PC-9 (cell line): ENCODE measurements at regions not wholly inside any gene's neighbourhood (a gene's known extent, or its start where the extent isn't known, plus 50 kb on each side); places are given as distances from the start of the nearest gene placed in this dataset.

Experiments used
- EZH2 ChIP-seq: fragments of 200-600 bp; sonication (generic); IDR thresholded peaks from 2 replicates; pipeline ENCODE4 v1.8.0; 2017; ENCODE audit warnings: antibody characterized with exemption, low read depth
- TF ChIP-seq, protein P1 (sequence below): fragments of 200-600 bp; sonication (generic); conservative IDR thresholded peaks from 2 replicates; pipeline ENCODE4 v1.6.1; 2017; ENCODE audit warnings: mixed run types, antibody characterized with exemption, mild to moderate bottlenecking, moderate library complexity

DNA sequence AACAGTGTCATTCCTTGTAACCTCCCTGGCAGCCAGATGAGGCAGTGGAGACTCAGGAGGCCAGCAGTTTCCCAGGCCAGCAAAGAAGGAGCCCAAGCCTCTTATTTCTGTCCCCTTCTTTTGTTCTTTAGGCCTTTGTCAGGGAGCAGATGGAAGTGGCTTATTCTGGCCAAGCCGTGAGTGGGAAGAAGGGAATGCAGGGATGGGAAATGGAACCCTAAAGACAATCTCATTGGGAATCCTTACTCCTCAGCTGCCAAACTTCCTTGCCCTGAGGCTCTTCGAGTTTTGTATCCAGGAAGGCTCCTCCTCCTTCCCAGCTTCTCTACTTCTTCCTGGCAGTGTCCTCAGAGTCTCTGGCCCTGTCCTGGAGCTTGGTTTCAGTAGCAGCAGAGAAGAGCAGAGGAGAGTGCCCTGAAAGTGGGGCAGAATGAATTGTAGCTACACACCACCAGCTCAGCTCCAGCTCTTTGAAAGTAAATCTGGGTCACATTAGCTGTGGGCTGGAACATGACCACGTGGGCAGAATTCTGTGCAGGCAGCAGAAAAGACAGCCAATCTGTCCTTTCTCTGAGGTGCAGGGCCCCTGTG lies 63.9 kb downstream of the NDUFS5 start:
- TF ChIP-seq, protein P1, sequence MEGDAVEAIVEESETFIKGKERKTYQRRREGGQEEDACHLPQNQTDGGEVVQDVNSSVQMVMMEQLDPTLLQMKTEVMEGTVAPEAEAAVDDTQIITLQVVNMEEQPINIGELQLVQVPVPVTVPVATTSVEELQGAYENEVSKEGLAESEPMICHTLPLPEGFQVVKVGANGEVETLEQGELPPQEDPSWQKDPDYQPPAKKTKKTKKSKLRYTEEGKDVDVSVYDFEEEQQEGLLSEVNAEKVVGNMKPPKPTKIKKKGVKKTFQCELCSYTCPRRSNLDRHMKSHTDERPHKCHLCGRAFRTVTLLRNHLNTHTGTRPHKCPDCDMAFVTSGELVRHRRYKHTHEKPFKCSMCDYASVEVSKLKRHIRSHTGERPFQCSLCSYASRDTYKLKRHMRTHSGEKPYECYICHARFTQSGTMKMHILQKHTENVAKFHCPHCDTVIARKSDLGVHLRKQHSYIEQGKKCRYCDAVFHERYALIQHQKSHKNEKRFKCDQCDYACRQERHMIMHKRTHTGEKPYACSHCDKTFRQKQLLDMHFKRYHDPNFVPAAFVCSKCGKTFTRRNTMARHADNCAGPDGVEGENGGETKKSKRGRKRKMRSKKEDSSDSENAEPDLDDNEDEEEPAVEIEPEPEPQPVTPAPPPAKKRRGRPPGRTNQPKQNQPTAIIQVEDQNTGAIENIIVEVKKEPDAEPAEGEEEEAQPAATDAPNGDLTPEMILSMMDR = no peak
- no peak for TF ChIP-seq EZH2
